ENCODE measurements at regions not wholly inside any gene's neighbourhood (a gene's known extent, or its start where the extent isn't known, plus 50 kb on each side); places are given as distances from the start of the nearest gene placed in this dataset.

DNA sequence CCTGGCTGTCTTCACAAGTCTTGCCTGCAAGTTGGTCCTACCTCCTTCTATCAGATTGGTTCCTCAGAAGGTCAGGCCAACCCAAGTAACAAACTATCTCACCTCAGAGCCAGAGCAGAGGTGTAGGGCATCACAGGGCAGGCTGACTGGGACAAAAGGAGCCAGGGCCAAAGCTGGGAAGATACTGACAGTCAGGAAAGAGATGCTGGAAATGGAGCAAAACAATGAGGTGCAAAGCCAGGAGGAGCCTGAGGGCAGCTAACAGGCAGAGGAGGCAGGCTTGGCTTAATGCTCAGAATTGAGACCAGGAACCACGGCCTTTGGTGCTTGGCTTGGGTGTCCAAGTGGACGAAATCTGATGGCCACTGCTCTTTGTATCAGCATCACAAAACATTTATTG, 68.4 kb upstream of the PNMA1 start:
- Histone ChIP-seq H3K27ac (ENCODE audit: low read depth, low read length, poor library complexity, severe bottlenecking) (no peak overlapping the region), H3K79me2 (ENCODE audit: insufficient read depth, low read length) (peaks cover 67% of the 10 kb centered on the region), H3K9me2 (ENCODE audit: low read depth, low read length) (no peaks in the 10 kb centered on the region), H3K4me2 (ENCODE audit: low read length) (no peak overlapping the region), H3K4me1 (ENCODE audit: insufficient read depth, low read length, severe bottlenecking) (peaks cover 59% of the 10 kb centered on the region), H2AFZ (ENCODE audit: low read length) (no peak overlapping the region), H3K9me3 (ENCODE audit: low read length) (no peaks in the 10 kb centered on the region), H4K20me1 (ENCODE audit: insufficient read depth, low read length) (no peaks in the 10 kb centered on the region), H3K9ac (ENCODE audit: low read length) (no peak overlapping the region), H3K27me3 (ENCODE audit: insufficient read depth, low read length) (no peaks in the 10 kb centered on the region), H3K36me3 (ENCODE audit: insufficient read depth, low read length) (peaks cover 7% of the 10 kb centered on the region), H3F3A (ENCODE audit: insufficient read depth, low read length) (no peaks in the 10 kb centered on the region), H3K4me3 (ENCODE audit: low read depth, low read length, poor library complexity, severe bottlenecking) (no peak overlapping the region)
- TF ChIP-seq EZH2 (IDR thresholded peaks at IDR 0.05; ENCODE audit: borderline replicate concordance, low read length): no peak
- TF ChIP-seq, protein P1, sequence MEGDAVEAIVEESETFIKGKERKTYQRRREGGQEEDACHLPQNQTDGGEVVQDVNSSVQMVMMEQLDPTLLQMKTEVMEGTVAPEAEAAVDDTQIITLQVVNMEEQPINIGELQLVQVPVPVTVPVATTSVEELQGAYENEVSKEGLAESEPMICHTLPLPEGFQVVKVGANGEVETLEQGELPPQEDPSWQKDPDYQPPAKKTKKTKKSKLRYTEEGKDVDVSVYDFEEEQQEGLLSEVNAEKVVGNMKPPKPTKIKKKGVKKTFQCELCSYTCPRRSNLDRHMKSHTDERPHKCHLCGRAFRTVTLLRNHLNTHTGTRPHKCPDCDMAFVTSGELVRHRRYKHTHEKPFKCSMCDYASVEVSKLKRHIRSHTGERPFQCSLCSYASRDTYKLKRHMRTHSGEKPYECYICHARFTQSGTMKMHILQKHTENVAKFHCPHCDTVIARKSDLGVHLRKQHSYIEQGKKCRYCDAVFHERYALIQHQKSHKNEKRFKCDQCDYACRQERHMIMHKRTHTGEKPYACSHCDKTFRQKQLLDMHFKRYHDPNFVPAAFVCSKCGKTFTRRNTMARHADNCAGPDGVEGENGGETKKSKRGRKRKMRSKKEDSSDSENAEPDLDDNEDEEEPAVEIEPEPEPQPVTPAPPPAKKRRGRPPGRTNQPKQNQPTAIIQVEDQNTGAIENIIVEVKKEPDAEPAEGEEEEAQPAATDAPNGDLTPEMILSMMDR (IDR thresholded peaks at IDR 0.05; ENCODE audit: low read length): no peak

DNA sequence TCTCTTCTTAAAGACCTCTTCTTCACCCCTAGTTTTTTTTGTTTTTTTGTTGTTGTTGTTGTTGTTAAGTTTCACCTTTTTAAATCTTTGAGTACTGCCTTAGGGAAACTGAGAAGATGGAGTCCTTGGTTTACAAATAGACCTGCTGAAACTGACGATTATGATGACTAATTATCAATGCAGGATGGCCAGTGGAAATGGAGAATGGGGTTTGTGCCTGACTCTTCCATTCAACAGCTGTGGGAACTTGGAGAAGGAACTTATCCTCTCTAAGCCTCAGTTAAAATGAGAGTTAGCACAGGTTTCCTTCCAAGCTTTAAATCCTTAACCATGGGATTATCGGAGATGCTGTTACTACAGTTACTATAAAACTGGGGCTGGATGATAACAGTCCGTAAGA, 66.7 kb upstream of the PNMA1 start:
- Histone ChIP-seq H3K4me2 (ENCODE audit: low read length) (no peak overlapping the region), H3K9me2 (ENCODE audit: low read depth, low read length) (no peaks in the 10 kb centered on the region), H3K79me2 (ENCODE audit: insufficient read depth, low read length) (peaks cover 74% of the 10 kb centered on the region), H3K27ac (ENCODE audit: low read depth, low read length, poor library complexity, severe bottlenecking) (no peak overlapping the region), H4K20me1 (ENCODE audit: insufficient read depth, low read length) (no peaks in the 10 kb centered on the region), H2AFZ (ENCODE audit: low read length) (no peak overlapping the region), H3K4me3 (ENCODE audit: low read depth, low read length, poor library complexity, severe bottlenecking) (no peak overlapping the region), H3K9ac (ENCODE audit: low read length) (no peak overlapping the region), H3F3A (ENCODE audit: insufficient read depth, low read length) (no peaks in the 10 kb centered on the region), H3K36me3 (ENCODE audit: insufficient read depth, low read length) (peaks cover 7% of the 10 kb centered on the region), H3K4me1 (ENCODE audit: insufficient read depth, low read length, severe bottlenecking) (peaks cover 71% of the 10 kb centered on the region), H3K27me3 (ENCODE audit: insufficient read depth, low read length) (no peaks in the 10 kb centered on the region), H3K9me3 (ENCODE audit: low read length) (no peaks in the 10 kb centered on the region)
- TF ChIP-seq, protein P1 (IDR thresholded peaks at IDR 0.05; ENCODE audit: low read length): no peak
- no peak for TF ChIP-seq EZH2 (IDR thresholded peaks at IDR 0.05; ENCODE audit: borderline replicate concordance, low read length)

DNA sequence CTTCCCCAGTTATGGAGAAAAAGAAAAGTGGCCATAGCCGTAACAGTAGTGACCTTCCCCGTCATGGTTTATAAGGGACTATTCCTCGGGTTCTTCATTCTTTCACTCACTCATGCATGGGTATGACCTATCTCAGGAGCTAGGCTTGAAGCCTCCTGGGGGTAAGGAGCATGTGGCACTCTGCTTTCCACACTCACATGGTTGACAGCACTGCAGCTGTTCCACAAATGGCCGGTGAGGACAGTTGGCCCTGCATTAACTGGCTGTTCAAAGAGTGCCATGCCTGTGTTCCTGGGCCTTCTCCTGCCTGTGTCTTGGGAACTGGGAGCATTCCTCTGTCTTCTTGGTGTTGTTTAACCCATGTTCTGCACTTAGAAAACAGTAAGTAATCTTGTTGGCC, 66.2 kb upstream of the PNMA1 start:
- no peaks in the 10 kb centered on the region for H3F3A ChIP-seq (ENCODE audit: insufficient read depth, low read length)
- no peak overlapping the region for H2AFZ ChIP-seq (ENCODE audit: low read length)
- no peak overlapping the region for H3K4me3 ChIP-seq (ENCODE audit: low read depth, low read length, poor library complexity, severe bottlenecking)
- H4K20me1 ChIP-seq (ENCODE audit: insufficient read depth, low read length): no peaks in the 10 kb centered on the region
- no peak overlapping the region for H3K9ac ChIP-seq (ENCODE audit: low read length)
- no peak overlapping the region for H3K27ac ChIP-seq (ENCODE audit: low read depth, low read length, poor library complexity, severe bottlenecking)
- H3K4me1 ChIP-seq (ENCODE audit: insufficient read depth, low read length, severe bottlenecking): peaks cover 72% of the 10 kb centered on the region
- TF ChIP-seq EZH2 (IDR thresholded peaks at IDR 0.05; ENCODE audit: borderline replicate concordance, low read length): no peak
- TF ChIP-seq, protein P1 (IDR thresholded peaks at IDR 0.05; ENCODE audit: low read length): no peak
- peaks cover 7% of the 10 kb centered on the region for H3K36me3 ChIP-seq (ENCODE audit: insufficient read depth, low read length)
- no peak overlapping the region for H3K4me2 ChIP-seq (ENCODE audit: low read length)
- no peaks in the 10 kb centered on the region for H3K27me3 ChIP-seq (ENCODE audit: insufficient read depth, low read length)
- H3K79me2 ChIP-seq (ENCODE audit: insufficient read depth, low read length): peaks cover 75% of the 10 kb centered on the region
- no peaks in the 10 kb centered on the region for H3K9me3 ChIP-seq (ENCODE audit: low read length)
- H3K9me2 ChIP-seq (ENCODE audit: low read depth, low read length): no peaks in the 10 kb centered on the region

Data from OCI-LY1 (cell line).